ENCODE measurements at regions not wholly inside any gene's neighbourhood (a gene's known extent, or its start where the extent isn't known, plus 50 kb on each side); places are given as distances from the start of the nearest gene placed in this dataset.

DNA sequence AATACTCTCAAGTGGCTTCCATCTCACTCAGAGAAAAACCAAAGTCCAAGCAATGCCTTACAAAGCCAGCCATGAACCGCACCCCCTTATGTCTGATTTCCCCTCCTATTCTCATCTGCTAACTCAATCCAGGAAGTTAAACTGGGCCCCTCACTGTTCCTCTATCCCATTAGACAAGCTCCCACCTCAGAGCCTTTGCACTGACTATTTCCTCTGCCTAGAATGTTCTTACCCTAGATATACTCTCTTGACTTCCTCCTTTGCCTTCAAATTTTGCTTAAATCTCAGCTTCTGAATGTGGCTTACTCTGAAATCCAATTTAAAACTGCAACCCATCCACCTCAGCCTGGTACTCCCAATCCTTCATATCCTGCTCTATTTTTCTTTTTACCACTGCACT is 257.0 kb upstream of the USP15 start:
- Histone ChIP-seq H4K20me1 (ENCODE audit: insufficient read depth, low read length) (no peaks in the 10 kb centered on the region), H3K79me2 (ENCODE audit: insufficient read depth, low read depth, low read length) (no peaks in the 10 kb centered on the region), H3K36me3 (ENCODE audit: insufficient read depth, low read length) (no peaks in the 10 kb centered on the region), H3K4me3 (ENCODE audit: low read depth, low read length, poor library complexity, severe bottlenecking) (no peak overlapping the region), H2AFZ (ENCODE audit: low read length) (no peak overlapping the region), H3K4me2 (ENCODE audit: low read length) (no peak overlapping the region), H3K9me2 (ENCODE audit: insufficient read depth, low read length) (no peaks in the 10 kb centered on the region), H3K4me1 (ENCODE audit: insufficient read depth, low read length, poor library complexity, severe bottlenecking) (no peaks in the 10 kb centered on the region), H3K9me3 (ENCODE audit: low read length) (no peaks in the 10 kb centered on the region), H3K27ac (ENCODE audit: low read depth, low read length, poor library complexity, severe bottlenecking) (no peak overlapping the region)
- DNase-seq (ENCODE audit: low spot score), result no peak
- ChIA-PET POLR2A (no interaction called here), CTCF (ENCODE audit: unreplicated experiment) (no interaction called here)
- TF ChIP-seq, protein P1, sequence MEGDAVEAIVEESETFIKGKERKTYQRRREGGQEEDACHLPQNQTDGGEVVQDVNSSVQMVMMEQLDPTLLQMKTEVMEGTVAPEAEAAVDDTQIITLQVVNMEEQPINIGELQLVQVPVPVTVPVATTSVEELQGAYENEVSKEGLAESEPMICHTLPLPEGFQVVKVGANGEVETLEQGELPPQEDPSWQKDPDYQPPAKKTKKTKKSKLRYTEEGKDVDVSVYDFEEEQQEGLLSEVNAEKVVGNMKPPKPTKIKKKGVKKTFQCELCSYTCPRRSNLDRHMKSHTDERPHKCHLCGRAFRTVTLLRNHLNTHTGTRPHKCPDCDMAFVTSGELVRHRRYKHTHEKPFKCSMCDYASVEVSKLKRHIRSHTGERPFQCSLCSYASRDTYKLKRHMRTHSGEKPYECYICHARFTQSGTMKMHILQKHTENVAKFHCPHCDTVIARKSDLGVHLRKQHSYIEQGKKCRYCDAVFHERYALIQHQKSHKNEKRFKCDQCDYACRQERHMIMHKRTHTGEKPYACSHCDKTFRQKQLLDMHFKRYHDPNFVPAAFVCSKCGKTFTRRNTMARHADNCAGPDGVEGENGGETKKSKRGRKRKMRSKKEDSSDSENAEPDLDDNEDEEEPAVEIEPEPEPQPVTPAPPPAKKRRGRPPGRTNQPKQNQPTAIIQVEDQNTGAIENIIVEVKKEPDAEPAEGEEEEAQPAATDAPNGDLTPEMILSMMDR (conservative IDR thresholded peaks at IDR 0.05; ENCODE audit: low read length), result no peak
- TF ChIP-seq EZH2phosphoT487 (IDR thresholded peaks at IDR 0.05; ENCODE audit: borderline replicate concordance, low read depth, low read length), result no peak
- intact Hi-C loops (cut with micrococcal nuclease; ENCODE audit: unreplicated experiment), result no loop called here
- no TSS peak for BruUV-seq (replicated peaks)

DNA sequence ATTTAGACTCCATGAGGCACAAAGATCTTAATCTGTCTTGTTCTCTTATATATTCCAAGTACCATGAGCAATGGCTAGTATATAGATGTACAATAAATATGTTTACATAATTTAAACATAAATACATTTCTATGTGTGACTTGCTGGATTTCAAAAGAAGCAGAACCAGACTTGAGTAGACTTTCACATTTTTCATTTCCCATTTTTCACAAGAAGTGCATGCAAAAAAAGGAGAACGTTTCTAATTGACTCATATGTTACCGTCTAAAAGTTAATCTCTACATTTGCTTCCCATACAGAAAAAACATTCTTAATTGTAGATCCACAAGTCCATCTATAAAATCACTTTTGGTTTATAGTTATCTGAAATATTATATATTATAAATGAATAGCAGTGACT is 256.5 kb upstream of the USP15 start:
- Histone ChIP-seq H3K36me3 (ENCODE audit: insufficient read depth, low read length) (no peaks in the 10 kb centered on the region), H3K79me2 (ENCODE audit: insufficient read depth, low read depth, low read length) (no peaks in the 10 kb centered on the region), H3K9me3 (ENCODE audit: low read length) (no peaks in the 10 kb centered on the region), H4K20me1 (ENCODE audit: insufficient read depth, low read length) (no peaks in the 10 kb centered on the region), H3K4me2 (ENCODE audit: low read length) (no peak overlapping the region), H3K27ac (ENCODE audit: low read depth, low read length, poor library complexity, severe bottlenecking) (no peak overlapping the region), H3K9me2 (ENCODE audit: insufficient read depth, low read length) (no peaks in the 10 kb centered on the region), H3K4me3 (ENCODE audit: low read depth, low read length, poor library complexity, severe bottlenecking) (no peak overlapping the region), H2AFZ (ENCODE audit: low read length) (no peak overlapping the region), H3K4me1 (ENCODE audit: insufficient read depth, low read length, poor library complexity, severe bottlenecking) (no peaks in the 10 kb centered on the region)
- no TSS peak for BruUV-seq (replicated peaks)
- CTCF ChIA-PET (ENCODE audit: unreplicated experiment), result no interaction called here
- POLR2A ChIA-PET, result no interaction called here
- intact Hi-C loops (cut with micrococcal nuclease; ENCODE audit: unreplicated experiment), result no loop called here
- TF ChIP-seq EZH2phosphoT487 (IDR thresholded peaks at IDR 0.05; ENCODE audit: borderline replicate concordance, low read depth, low read length), result no peak
- TF ChIP-seq, protein P1 (conservative IDR thresholded peaks at IDR 0.05; ENCODE audit: low read length), result no peak
- no peak for DNase-seq (ENCODE audit: low spot score)

DNA sequence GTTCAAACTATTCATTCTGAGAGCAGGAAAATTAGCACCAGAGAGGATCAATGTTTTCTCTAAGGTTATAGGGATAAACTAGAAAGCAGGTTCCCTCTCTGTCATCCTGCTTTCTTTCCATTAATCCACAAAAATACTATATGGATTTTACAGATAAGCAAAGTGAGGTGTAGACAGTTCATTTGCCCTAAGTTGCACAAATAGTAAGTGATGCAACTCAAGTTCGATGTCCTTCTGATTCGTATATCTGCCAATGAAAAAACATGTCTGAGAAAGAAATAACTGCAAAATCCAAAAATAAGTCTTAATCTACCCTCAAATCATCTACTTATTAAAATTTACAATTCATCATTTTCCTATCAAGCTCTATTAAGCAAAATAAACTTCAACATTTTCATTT is 254.6 kb upstream of the USP15 start:
- no peak for TF ChIP-seq EZH2phosphoT487 (IDR thresholded peaks at IDR 0.05; ENCODE audit: borderline replicate concordance, low read depth, low read length)
- TF ChIP-seq, protein P1 (conservative IDR thresholded peaks at IDR 0.05; ENCODE audit: low read length), result no peak
- BruUV-seq (replicated peaks), result no TSS peak
- Histone ChIP-seq H3K4me1 (ENCODE audit: insufficient read depth, low read length, poor library complexity, severe bottlenecking) (no peaks in the 10 kb centered on the region), H3K79me2 (ENCODE audit: insufficient read depth, low read depth, low read length) (no peaks in the 10 kb centered on the region), H4K20me1 (ENCODE audit: insufficient read depth, low read length) (no peaks in the 10 kb centered on the region), H3K4me3 (ENCODE audit: low read depth, low read length, poor library complexity, severe bottlenecking) (no peak overlapping the region), H3K9me2 (ENCODE audit: insufficient read depth, low read length) (no peaks in the 10 kb centered on the region), H2AFZ (ENCODE audit: low read length) (no peak overlapping the region), H3K36me3 (ENCODE audit: insufficient read depth, low read length) (no peaks in the 10 kb centered on the region), H3K27ac (ENCODE audit: low read depth, low read length, poor library complexity, severe bottlenecking) (no peak overlapping the region), H3K9me3 (ENCODE audit: low read length) (no peaks in the 10 kb centered on the region), H3K4me2 (ENCODE audit: low read length) (no peak overlapping the region)
- no peak for DNase-seq (ENCODE audit: low spot score)
- CTCF ChIA-PET (ENCODE audit: unreplicated experiment), result no interaction called here
- intact Hi-C loops (cut with micrococcal nuclease; ENCODE audit: unreplicated experiment), result loop anchor here (1.0 kb wide), 1 partner anchor 187 kb away; a partner anchor contains a TSS
- POLR2A ChIA-PET, result interaction anchor here (0.7 kb wide), 1 partner anchor 12 kb away, joined by 3 read pairs; no protein-coding TSS in a partner anchor

All from OCI-LY7 (cell line).